Embryonic facial prominence (tissue), 1 donor: ENCODE measurements at regions not wholly inside any gene's neighbourhood (a gene's known extent, or its start where the extent isn't known, plus 50 kb on each side); places are given as distances from the start of the nearest gene placed in this dataset.

Source experiments
- DNase-seq: peaks from one replicate; pipeline ENCODE4 v3.0.0-alpha.2; 2016; ENCODE audit errors: extremely low spot score

GRCh38 chr11:79683930-79684329 lies 243.1 kb upstream of the TENM4 start:
- DNase-seq, result no peak

GRCh38 chr11:79678780-79679452 lies 238.1 kb upstream of the TENM4 start:
- no peak for DNase-seq

GRCh38 chr11:79676396-79676795 lies 235.6 kb upstream of the TENM4 start:
- no peak for DNase-seq

GRCh38 chr11:79675081-79675480 lies 234.3 kb upstream of the TENM4 start:
- DNase-seq, result no peak

DNA sequence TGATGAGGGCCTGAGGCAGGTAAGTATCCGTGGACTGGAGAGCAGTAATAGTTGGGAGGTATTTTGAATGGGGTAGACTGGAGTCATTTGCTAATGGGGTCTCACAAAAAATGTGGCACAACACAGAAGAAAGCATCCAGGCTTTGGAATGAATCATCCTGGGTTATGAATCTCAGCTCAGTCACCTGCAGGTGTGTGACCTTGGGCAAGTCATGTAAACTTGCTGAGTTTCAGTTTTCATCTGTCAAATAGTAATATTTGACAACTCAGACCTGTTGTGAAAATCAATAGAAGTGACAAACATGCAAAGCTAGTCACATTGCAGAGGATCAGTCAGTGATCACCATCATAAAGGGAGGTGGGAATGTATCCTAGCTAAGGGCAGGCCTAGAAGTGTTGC lies 232.0 kb upstream of the TENM4 start:
- DNase-seq, result no peak

GRCh38 chr11:79671401-79671800 lies 230.6 kb upstream of the TENM4 start:
- no peak for DNase-seq

- no peak for DNase-seq
Measured at GRCh38 chr11:79670882-79671281, 230.1 kb upstream of the TENM4 start.

GRCh38 chr11:79668575-79668974 lies 227.7 kb upstream of the TENM4 start:
- DNase-seq, result peak; percentile 26

GRCh38 chr11:79667380-79667779 lies 226.6 kb upstream of the TENM4 start:
- DNase-seq, result no peak

- DNase-seq, result no peak
Measured at GRCh38 chr11:79663017-79663416, 222.2 kb upstream of the TENM4 start.

GRCh38 chr11:79661373-79661772 lies 220.5 kb upstream of the TENM4 start:
- DNase-seq, result no peak

DNA sequence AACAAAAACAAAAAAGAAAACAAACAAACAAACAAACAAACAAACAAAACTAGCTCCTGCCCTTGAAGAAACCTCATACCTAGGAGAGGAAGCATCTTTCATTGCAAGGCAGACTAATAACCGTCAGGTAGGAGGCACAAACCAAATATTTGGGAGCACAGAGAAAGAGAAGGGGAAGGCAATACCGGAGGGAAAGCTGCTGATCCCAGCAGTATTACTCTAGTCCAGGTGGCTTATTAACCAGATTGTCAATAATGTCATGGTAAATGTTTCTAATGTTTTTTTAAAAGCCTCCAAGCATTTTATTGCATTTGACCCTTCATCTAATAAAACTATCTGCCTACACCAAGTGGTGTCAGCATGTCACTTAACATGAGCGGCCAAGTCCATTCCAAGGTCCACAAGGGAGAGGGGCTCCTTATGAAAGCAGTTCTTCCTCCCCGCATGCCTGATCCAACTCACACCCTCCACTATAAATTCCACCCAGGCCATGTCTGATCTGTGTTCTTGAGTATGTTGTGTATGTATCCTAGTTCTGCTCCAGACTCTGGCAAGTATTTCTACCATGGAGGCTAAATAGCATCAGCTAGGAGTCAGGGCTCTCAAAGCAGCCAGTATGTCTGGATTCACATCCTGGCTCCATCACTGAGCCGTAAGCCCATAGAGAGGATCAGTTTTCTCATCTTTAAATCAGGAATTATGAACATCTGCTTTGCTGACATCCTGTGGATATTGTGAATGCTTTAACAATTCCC lies 208.1 kb upstream of the TENM4 start:
- no peak for DNase-seq

DNA sequence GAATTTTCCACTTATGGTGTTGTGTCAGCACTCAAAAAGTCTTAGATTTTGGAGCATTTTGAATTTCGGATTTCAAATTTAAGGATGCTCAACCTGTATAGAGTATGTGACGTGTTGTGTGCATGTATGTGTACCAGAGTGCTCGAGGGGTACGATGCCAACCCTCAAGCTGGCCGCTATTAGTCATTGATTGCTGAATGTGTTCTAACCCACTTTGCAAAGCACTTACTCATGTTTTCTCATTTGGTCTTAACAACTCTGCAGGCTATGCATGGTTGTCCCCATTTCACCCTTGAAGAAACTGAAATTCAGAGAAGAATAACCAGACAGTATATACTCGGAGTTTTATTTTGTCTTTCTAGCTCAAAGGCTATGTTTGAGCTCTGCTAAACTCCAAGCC lies 196.4 kb upstream of the TENM4 start:
- DNase-seq, result no peak

DNA sequence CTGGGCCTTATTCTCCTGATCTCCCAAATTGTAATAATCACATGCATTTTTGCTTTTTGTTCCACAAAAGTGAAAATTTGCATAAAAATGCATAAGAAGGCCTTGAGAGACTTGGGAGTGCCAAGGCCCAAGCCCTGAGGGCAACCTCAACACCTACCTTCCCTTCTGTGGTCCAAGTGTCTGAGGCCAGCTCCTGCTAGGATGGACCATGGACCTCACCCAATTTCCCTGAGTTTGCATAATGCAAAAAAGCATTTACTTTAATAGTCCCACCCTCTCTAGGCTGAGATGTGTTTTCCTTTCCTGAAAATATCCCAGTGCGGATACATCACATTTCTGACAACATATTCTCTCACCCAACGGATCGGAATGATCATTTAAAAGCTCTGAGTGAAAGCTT lies 194.1 kb upstream of the TENM4 start:
- no peak for DNase-seq

- DNase-seq, result no peak
Measured at GRCh38 chr11:79627281-79627680, 186.5 kb upstream of the TENM4 start.

GRCh38 chr11:79626135-79627075 lies 185.6 kb upstream of the TENM4 start:
- no peak for DNase-seq

- DNase-seq, result no peak
Measured at GRCh38 chr11:79623375-79623774, 182.5 kb upstream of the TENM4 start.

- DNase-seq, result no peak
Measured at GRCh38 chr11:79617561-79617960, 176.7 kb upstream of the TENM4 start.

- no peak for DNase-seq
Measured at GRCh38 chr11:79616392-79616851, 175.6 kb upstream of the TENM4 start.

- DNase-seq, result no peak
Measured at GRCh38 chr11:79615425-79615824, 174.6 kb upstream of the TENM4 start.

DNA sequence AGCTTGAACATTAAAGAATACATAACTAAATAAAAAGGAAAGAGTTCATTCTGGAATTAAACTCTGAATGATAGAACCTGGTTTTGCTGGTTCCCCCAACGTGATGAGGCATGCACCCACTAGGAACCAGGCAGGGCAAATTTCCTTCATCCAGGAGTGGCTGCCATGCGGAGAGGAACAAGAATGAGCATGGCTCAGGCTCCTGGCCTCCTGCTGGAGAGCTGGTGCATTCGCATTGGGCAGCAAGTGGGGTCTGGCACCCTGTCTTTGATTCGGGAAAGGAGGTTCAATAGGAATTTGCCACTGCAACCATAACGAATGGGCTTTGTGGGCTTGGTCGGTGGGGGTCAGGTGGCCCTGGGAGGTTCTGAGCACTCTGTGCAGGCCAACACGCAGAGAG lies 169.8 kb upstream of the TENM4 start:
- no peak for DNase-seq

GRCh38 chr11:79610139-79610538 lies 169.3 kb upstream of the TENM4 start:
- no peak for DNase-seq
